K562 (cell line): ENCODE measurements at regions not wholly inside any gene's neighbourhood (a gene's known extent, or its start where the extent isn't known, plus 50 kb on each side); places are given as distances from the start of the nearest gene placed in this dataset.
A peak's percentile ranks its signal among the peaks of the same experiment; 100 is the strongest.

Experiments used
- ARID1B ChIP-seq: fragments of 450-650 bp; IDR thresholded peaks from 2 replicates; pipeline ENCODE4 v1.6.1; 2016; ENCODE audit warnings: antibody characterized with exemption, mild to moderate bottlenecking, inconsistent platforms
- BCOR ChIP-seq: fragments of 450-650 bp; IDR thresholded peaks from 2 replicates; pipeline ENCODE4 v1.6.1; 2016
- C11orf30 ChIP-seq: fragments of 450-650 bp; IDR thresholded peaks from 2 replicates; pipeline ENCODE4 v1.6.1; 2016; ENCODE audit warnings: low read depth, mild to moderate bottlenecking
- CREM ChIP-seq: IDR thresholded peaks from 2 replicates; pipeline ENCODE4 v1.6.1; 2014; ENCODE audit warnings: antibody characterized with exemption, low read depth
- IFI16 ChIP-seq: fragments of 250-450 bp; sonication (Bioruptor Pico); IDR thresholded peaks from 2 replicates; pipeline ENCODE4 v2.1.2; 2022; ENCODE audit warnings: mild to moderate bottlenecking, inconsistent platforms
- KHSRP ChIP-seq: fragments of 450-650 bp; IDR thresholded peaks from 2 replicates; pipeline ENCODE4 v1.6.1; 2017
- MED1 ChIP-seq: sonication (generic); formaldehyde crosslinking; IDR thresholded peaks from 2 replicates; pipeline ENCODE4 v1.8.1; 2023; ENCODE audit warnings: missing genetic modification reagents, borderline replicate concordance
- MYNN ChIP-seq, 2 experiments: sonication (generic); formaldehyde crosslinking in 1 of 2; IDR thresholded peaks; 2 replicates each; pipeline versions ENCODE4 v1.5.0 to v1.6.1; 2016 to 2020; ENCODE audit warnings: antibody characterized with exemption in 1 of 2, missing genetic modification reagents in 1 of 2
- NFXL1 ChIP-seq: fragments of 450-650 bp; formaldehyde crosslinking; IDR thresholded peaks from 2 replicates; pipeline ENCODE4 v1.4.0; 2021; ENCODE audit warnings: mild to moderate bottlenecking
- SETDB1 ChIP-seq: IDR thresholded peaks from one replicate; pipeline ENCODE4 v1.6.1; 2012; ENCODE audit warnings: low read length, control low read depth, inconsistent platforms
- TAF1 ChIP-seq: IDR thresholded peaks from 2 replicates; pipeline ENCODE4 v1.6.1; 2011; ENCODE audit warnings: mild to moderate bottlenecking, low read length, moderate library complexity; ENCODE audit not compliant: insufficient read depth, control insufficient read depth, severe bottlenecking; ENCODE audit errors: extremely low read depth
- ZKSCAN1 ChIP-seq: fragments of 150-350 bp; IDR thresholded peaks from 2 replicates; pipeline ENCODE4 v1.6.1; 2016; ENCODE audit warnings: low read depth, low read length
- ZNF184 ChIP-seq: sonication (generic); formaldehyde crosslinking; IDR thresholded peaks from 2 replicates; pipeline ENCODE4 v1.5.0; 2020; ENCODE audit warnings: missing genetic modification reagents
- ZNF589 ChIP-seq: fragments of 200-800 bp; sonication (Bioruptor generic); IDR thresholded peaks from 2 replicates; pipeline ENCODE4 v1.6.1; 2016; ENCODE audit warnings: low read depth, missing genetic modification characterization, missing compliant biosample characterization
- ZNF766 ChIP-seq: fragments of 200-800 bp; sonication (Bioruptor generic); conservative IDR thresholded peaks from 2 replicates; pipeline ENCODE4 v1.6.1; 2016; ENCODE audit warnings: missing genetic modification characterization, missing compliant biosample characterization
- TF ChIP-seq, protein P1 (sequence below), 2 experiments: fragments of 150-350 bp in 1 of 2; IDR thresholded peaks; 2 replicates each; pipeline ENCODE4 v1.6.1; 2012 to 2016; ENCODE audit warnings: low read depth in 2 of 2, low read length in 2 of 2, mild to moderate bottlenecking in 1 of 2, moderate library complexity in 1 of 2
- TF ChIP-seq, protein P2 (sequence below), 2 experiments: fragments of 450-650 bp; IDR thresholded peaks; 2 replicates each; pipeline ENCODE4 v1.6.1; 2018; ENCODE audit warnings: mild to moderate bottlenecking in 2 of 2, low read depth in 1 of 2; ENCODE audit not compliant: partially characterized antibody in 2 of 2
- TF ChIP-seq, protein P3 (sequence below): fragments of 450-650 bp; IDR thresholded peaks from 2 replicates; pipeline ENCODE4 v1.6.1; 2016
- TF ChIP-seq, protein P4 (sequence below): fragments of 250-450 bp; sonication (Bioruptor Pico); IDR thresholded peaks from 2 replicates; pipeline ENCODE4 v1.8.0; 2022; ENCODE audit warnings: moderate library complexity, mild to moderate bottlenecking, inconsistent platforms
- TF ChIP-seq, protein P5 (sequence below), 2 experiments: fragments of 450-650 bp in 1 of 2; sonication (generic) in 1 of 2; formaldehyde crosslinking; conservative IDR thresholded peaks; 2 replicates each; pipeline versions ENCODE4 v1.4.0 to v1.8.1; 2020 to 2022; ENCODE audit warnings: mild to moderate bottlenecking in 1 of 2, missing genetic modification reagents in 1 of 2

DNA sequence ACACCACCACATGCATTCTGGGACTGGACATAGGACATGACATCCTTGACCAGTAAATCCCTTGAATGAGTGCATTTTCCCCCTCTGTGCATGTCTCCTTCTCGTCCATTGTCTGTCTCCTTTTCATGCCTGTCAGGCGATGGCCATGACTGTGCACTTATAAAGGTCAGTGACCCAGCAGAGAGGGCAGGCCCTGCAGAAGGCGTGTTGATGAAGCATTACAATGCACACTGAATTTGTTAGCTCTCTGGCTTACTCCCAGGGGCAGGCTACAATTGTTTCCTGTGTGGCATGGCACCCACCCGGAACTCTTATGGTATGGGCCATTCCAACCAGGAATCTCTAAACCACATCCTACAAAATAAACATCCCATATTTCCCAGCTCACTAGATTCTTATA, 71.1 kb downstream of the SAMD9 start (continued):
- TF ChIP-seq, protein P1, sequence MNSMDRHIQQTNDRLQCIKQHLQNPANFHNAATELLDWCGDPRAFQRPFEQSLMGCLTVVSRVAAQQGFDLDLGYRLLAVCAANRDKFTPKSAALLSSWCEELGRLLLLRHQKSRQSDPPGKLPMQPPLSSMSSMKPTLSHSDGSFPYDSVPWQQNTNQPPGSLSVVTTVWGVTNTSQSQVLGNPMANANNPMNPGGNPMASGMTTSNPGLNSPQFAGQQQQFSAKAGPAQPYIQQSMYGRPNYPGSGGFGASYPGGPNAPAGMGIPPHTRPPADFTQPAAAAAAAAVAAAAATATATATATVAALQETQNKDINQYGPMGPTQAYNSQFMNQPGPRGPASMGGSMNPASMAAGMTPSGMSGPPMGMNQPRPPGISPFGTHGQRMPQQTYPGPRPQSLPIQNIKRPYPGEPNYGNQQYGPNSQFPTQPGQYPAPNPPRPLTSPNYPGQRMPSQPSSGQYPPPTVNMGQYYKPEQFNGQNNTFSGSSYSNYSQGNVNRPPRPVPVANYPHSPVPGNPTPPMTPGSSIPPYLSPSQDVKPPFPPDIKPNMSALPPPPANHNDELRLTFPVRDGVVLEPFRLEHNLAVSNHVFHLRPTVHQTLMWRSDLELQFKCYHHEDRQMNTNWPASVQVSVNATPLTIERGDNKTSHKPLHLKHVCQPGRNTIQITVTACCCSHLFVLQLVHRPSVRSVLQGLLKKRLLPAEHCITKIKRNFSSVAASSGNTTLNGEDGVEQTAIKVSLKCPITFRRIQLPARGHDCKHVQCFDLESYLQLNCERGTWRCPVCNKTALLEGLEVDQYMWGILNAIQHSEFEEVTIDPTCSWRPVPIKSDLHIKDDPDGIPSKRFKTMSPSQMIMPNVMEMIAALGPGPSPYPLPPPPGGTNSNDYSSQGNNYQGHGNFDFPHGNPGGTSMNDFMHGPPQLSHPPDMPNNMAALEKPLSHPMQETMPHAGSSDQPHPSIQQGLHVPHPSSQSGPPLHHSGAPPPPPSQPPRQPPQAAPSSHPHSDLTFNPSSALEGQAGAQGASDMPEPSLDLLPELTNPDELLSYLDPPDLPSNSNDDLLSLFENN (IDR thresholded peaks at IDR 0.05; ENCODE audit: low read depth in 2 of 2, low read length in 2 of 2) = no peak
- TF ChIP-seq SETDB1 (no peak), NFXL1 (CRISPR knock-in tag) (no peak), ARID1B (peak; percentile 75), KHSRP (no peak), ZNF589 (CRISPR knock-in tag) (no peak), C11orf30 (peak; percentile 96), CREM (peak; percentile 55), ZNF766 (CRISPR knock-in tag) (0 out of 2 replicates have a peak, but pooled peaks have one; percentile 17), ZKSCAN1 (no peak), MYNN (IDR thresholded peaks at IDR 0.05) (0 out of 2 replicates have a peak, but pooled peaks have one; percentile 34), MYNN (CRISPR knock-in tag; IDR thresholded peaks at IDR 0.05) (no peak), MED1 (CRISPR knock-in tag) (no peak), BCOR (0 out of 2 replicates have a peak, but pooled peaks have one; percentile 8), ZNF184 (CRISPR knock-in tag) (no peak), TAF1 (peak; percentile 45), IFI16 (CRISPR knock-in tag) (no peak)
- TF ChIP-seq, protein P2, sequence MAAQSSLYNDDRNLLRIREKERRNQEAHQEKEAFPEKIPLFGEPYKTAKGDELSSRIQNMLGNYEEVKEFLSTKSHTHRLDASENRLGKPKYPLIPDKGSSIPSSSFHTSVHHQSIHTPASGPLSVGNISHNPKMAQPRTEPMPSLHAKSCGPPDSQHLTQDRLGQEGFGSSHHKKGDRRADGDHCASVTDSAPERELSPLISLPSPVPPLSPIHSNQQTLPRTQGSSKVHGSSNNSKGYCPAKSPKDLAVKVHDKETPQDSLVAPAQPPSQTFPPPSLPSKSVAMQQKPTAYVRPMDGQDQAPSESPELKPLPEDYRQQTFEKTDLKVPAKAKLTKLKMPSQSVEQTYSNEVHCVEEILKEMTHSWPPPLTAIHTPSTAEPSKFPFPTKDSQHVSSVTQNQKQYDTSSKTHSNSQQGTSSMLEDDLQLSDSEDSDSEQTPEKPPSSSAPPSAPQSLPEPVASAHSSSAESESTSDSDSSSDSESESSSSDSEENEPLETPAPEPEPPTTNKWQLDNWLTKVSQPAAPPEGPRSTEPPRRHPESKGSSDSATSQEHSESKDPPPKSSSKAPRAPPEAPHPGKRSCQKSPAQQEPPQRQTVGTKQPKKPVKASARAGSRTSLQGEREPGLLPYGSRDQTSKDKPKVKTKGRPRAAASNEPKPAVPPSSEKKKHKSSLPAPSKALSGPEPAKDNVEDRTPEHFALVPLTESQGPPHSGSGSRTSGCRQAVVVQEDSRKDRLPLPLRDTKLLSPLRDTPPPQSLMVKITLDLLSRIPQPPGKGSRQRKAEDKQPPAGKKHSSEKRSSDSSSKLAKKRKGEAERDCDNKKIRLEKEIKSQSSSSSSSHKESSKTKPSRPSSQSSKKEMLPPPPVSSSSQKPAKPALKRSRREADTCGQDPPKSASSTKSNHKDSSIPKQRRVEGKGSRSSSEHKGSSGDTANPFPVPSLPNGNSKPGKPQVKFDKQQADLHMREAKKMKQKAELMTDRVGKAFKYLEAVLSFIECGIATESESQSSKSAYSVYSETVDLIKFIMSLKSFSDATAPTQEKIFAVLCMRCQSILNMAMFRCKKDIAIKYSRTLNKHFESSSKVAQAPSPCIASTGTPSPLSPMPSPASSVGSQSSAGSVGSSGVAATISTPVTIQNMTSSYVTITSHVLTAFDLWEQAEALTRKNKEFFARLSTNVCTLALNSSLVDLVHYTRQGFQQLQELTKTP (IDR thresholded peaks at IDR 0.05; ENCODE audit: low read depth in 1 of 2, partially characterized antibody in 2 of 2) = no peak
- TF ChIP-seq, protein P3, sequence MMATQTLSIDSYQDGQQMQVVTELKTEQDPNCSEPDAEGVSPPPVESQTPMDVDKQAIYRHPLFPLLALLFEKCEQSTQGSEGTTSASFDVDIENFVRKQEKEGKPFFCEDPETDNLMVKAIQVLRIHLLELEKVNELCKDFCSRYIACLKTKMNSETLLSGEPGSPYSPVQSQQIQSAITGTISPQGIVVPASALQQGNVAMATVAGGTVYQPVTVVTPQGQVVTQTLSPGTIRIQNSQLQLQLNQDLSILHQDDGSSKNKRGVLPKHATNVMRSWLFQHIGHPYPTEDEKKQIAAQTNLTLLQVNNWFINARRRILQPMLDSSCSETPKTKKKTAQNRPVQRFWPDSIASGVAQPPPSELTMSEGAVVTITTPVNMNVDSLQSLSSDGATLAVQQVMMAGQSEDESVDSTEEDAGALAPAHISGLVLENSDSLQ = peak; percentile 95
- TF ChIP-seq, protein P4, sequence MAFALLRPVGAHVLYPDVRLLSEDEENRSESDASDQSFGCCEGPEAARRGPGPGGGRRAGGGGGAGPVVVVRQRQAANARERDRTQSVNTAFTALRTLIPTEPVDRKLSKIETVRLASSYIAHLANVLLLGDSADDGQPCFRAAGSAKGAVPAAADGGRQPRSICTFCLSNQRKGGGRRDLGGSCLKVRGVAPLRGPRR (CRISPR knock-in tag) = no peak
- TF ChIP-seq, protein P5, sequence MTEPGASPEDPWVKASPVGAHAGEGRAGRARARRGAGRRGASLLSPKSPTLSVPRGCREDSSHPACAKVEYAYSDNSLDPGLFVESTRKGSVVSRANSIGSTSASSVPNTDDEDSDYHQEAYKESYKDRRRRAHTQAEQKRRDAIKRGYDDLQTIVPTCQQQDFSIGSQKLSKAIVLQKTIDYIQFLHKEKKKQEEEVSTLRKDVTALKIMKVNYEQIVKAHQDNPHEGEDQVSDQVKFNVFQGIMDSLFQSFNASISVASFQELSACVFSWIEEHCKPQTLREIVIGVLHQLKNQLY (CRISPR knock-in tag; conservative IDR thresholded peaks at IDR 0.05) = no peak
